ENCODE measurements at regions not wholly inside any gene's neighbourhood (a gene's known extent, or its start where the extent isn't known, plus 50 kb on each side); places are given as distances from the start of the nearest gene placed in this dataset.

DNA sequence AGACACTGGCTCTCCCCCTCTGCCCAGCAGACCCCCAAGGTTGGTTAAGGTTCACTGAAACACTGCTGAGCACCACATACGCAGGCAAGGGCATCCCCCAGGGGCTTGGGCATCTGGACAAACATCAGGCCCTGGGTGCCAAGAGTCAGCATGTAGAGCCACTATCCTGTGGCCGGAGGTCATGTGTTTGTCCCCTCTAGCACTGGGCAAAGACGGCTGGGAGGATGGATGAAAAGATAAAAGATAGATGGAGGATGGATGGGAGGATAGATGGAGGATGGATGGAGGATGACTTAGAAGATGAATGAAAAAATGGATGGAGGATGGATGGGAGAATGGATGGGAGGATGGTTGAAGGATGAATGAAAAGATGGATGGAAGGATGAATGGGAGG is 216.8 kb upstream of the IER5L start:
- TF ChIP-seq CTCF (IDR thresholded peaks at IDR 0.05 in 4 of 5, conservative IDR thresholded peaks at IDR 0.05 in 1 of 5) (no peak), POLR2A (IDR thresholded peaks at IDR 0.05) (no peak)
